IMR-90 (cell line): ENCODE measurements at regions not wholly inside any gene's neighbourhood (a gene's known extent, or its start where the extent isn't known, plus 50 kb on each side); places are given as distances from the start of the nearest gene placed in this dataset.

Experiments
- ATAC-seq: fragments of 200-7000 bp; cut with Tn5 transposase; 2 replicates; pipeline ENCODE4 v1.9.1; 2020; ENCODE audit warnings: low read depth, mild to moderate bottlenecking, moderate library complexity
- BruUV-seq: library from RNA; stranded (reverse); fragments of 400-500 nt; replicated peaks from 2 replicates; lab custom pipeline; 2021; lab: Mats Ljungman, UMichigan
- CTCF ChIA-PET: fragments of 300-600 bp; formaldehyde crosslinking; extraction: SDS; loops from one replicate; lab custom pipeline; 2021; ENCODE audit warnings: antibody characterized with exemption; lab: Yijun Ruan, JAX
- POLR2A ChIA-PET: fragments of 300-600 bp; sonication (Branson Sonifier 250); formaldehyde crosslinking; loops from one replicate; lab custom pipeline; 2022; ENCODE audit warnings: antibody characterized with exemption; ENCODE audit not compliant: unreplicated experiment; lab: Charles Lee
- DNase-seq: peaks from one replicate; pipeline ENCODE4 v3.0.0; 2013
- H2AFZ ChIP-seq: replicated peaks from 2 replicates; pipeline ENCODE3; 2013; ENCODE audit warnings: low read length, mild to moderate bottlenecking; ENCODE audit not compliant: poor library complexity
- H2AK5ac ChIP-seq: 2 replicates; pipeline ENCODE4 v1.6.1; 2013; ENCODE audit warnings: low read depth, low read length, inconsistent platforms
- H2AK9ac ChIP-seq: replicated peaks from 2 replicates; pipeline ENCODE3; 2013; ENCODE audit warnings: mild to moderate bottlenecking, low read depth, low read length, moderate library complexity; ENCODE audit not compliant: poor library complexity
- H2BK120ac ChIP-seq: 2 replicates; pipeline ENCODE4 v1.6.1; 2013; ENCODE audit warnings: low read depth, low read length, inconsistent platforms
- H2BK15ac ChIP-seq: 3 replicates; pipeline ENCODE4 v1.6.1; 2013; ENCODE audit warnings: low read depth, low read length, inconsistent platforms
- H2BK20ac ChIP-seq: 2 replicates; pipeline ENCODE4 v1.6.1; 2013; ENCODE audit warnings: low read depth, mild to moderate bottlenecking, inconsistent platforms, low read length, moderate library complexity
- H2BK5ac ChIP-seq: 2 replicates; pipeline ENCODE4 v1.6.1; 2013; ENCODE audit warnings: mild to moderate bottlenecking, low read depth, low read length, inconsistent platforms; ENCODE audit not compliant: poor library complexity, severe bottlenecking
- H3K14ac ChIP-seq: replicated peaks from 2 replicates; pipeline ENCODE4 v1.6.1; 2013; ENCODE audit warnings: low read depth, low read length, inconsistent platforms
- H3K18ac ChIP-seq: 2 replicates; pipeline ENCODE4 v1.6.1; 2013; ENCODE audit warnings: low read depth, low read length, control low read depth
- H3K23ac ChIP-seq: 2 replicates; pipeline ENCODE4 v1.6.1; 2013; ENCODE audit warnings: low read depth, low read length, inconsistent platforms
- H3K27ac ChIP-seq: 2 replicates; pipeline ENCODE4 v1.5.1; 2013; ENCODE audit warnings: mild to moderate bottlenecking, control low read depth, low read length; ENCODE audit not compliant: insufficient read depth
- H3K27me3 ChIP-seq: 2 replicates; pipeline ENCODE4 v1.6.1; 2013; ENCODE audit warnings: low read length; ENCODE audit not compliant: control insufficient read depth, insufficient read depth
- H3K36me3 ChIP-seq: 2 replicates; pipeline ENCODE4 v1.6.1; 2013; ENCODE audit warnings: low read length, mixed read lengths; ENCODE audit not compliant: control insufficient read depth, insufficient read depth
- H3K4ac ChIP-seq: 2 replicates; pipeline ENCODE4 v1.6.1; 2013; ENCODE audit warnings: low read depth, low read length, inconsistent platforms
- H3K4me1 ChIP-seq: 2 replicates; pipeline ENCODE4 v1.6.1; 2013; ENCODE audit warnings: low read length, mixed read lengths; ENCODE audit not compliant: control insufficient read depth, insufficient read depth
- H3K4me2 ChIP-seq: 2 replicates; pipeline ENCODE4 v1.6.1; 2013; ENCODE audit warnings: low read depth, mild to moderate bottlenecking, control low read depth, low read length, moderate library complexity
- H3K4me3 ChIP-seq: 2 replicates; pipeline ENCODE4 v1.5.1; 2013; ENCODE audit warnings: low read depth, mild to moderate bottlenecking, control low read depth, low read length, moderate library complexity; ENCODE audit not compliant: insufficient read depth
- H3K56ac ChIP-seq: 2 replicates; pipeline ENCODE4 v1.6.1; 2013; ENCODE audit warnings: low read length, inconsistent platforms; ENCODE audit not compliant: insufficient read depth; ENCODE audit errors: extremely low read depth
- H3K79me1 ChIP-seq, 2 experiments: 2 replicates each; pipeline ENCODE4 v1.6.1; 2013; ENCODE audit warnings: low read length in 2 of 2, inconsistent platforms in 1 of 2, low read depth in 1 of 2
- H3K9ac ChIP-seq: 2 replicates; pipeline ENCODE4 v1.6.1; 2013; ENCODE audit warnings: low read depth, low read length, control low read depth
- H3K9me1 ChIP-seq: 2 replicates; pipeline ENCODE4 v1.6.1; 2013; ENCODE audit warnings: low read length, inconsistent platforms; ENCODE audit not compliant: insufficient read depth
- H3K9me3 ChIP-seq: 2 replicates; pipeline ENCODE4 v1.6.1; 2013; ENCODE audit warnings: low read length; ENCODE audit not compliant: control insufficient read depth, insufficient read depth
- H4K20me1 ChIP-seq: 2 replicates; pipeline ENCODE4 v1.6.1; 2013; ENCODE audit warnings: low read length, inconsistent platforms; ENCODE audit not compliant: insufficient read depth
- H4K5ac ChIP-seq: 2 replicates; pipeline ENCODE4 v1.6.1; 2013; ENCODE audit warnings: mild to moderate bottlenecking, low read depth, low read length, control low read depth
- H4K8ac ChIP-seq, 2 experiments: 2 replicates each; pipeline ENCODE4 v1.6.1; 2013; ENCODE audit warnings: low read depth in 2 of 2, low read length in 2 of 2, control low read depth in 1 of 2, inconsistent platforms in 1 of 2
- H4K91ac ChIP-seq: 2 replicates; pipeline ENCODE4 v1.6.1; 2013; ENCODE audit warnings: low read depth, low read length, inconsistent platforms; ENCODE audit not compliant: insufficient read depth
- BHLHE40 ChIP-seq: fragments of 150-350 bp; IDR thresholded peaks from 2 replicates; pipeline ENCODE4 v1.6.1; 2016; ENCODE audit warnings: mild to moderate bottlenecking, low read depth, low read length
- CEBPB ChIP-seq: IDR thresholded peaks from 2 replicates; pipeline ENCODE4 v1.6.1; 2012; ENCODE audit warnings: low read depth, low read length, improper control_type of control experiment
- FOS ChIP-seq: fragments of 150-350 bp; IDR thresholded peaks from 2 replicates; pipeline ENCODE4 v1.6.1; 2016; ENCODE audit warnings: low read depth, low read length
- MAFK ChIP-seq: IDR thresholded peaks from 2 replicates; pipeline ENCODE4 v1.6.1; 2012; ENCODE audit warnings: low read depth, low read length, improper control_type of control experiment
- MAZ ChIP-seq: IDR thresholded peaks from 2 replicates; pipeline ENCODE4 v1.6.1; 2012; ENCODE audit warnings: low read depth, mild to moderate bottlenecking, low read length, improper control_type of control experiment, moderate library complexity, borderline replicate concordance
- MXI1 ChIP-seq: IDR thresholded peaks from 2 replicates; pipeline ENCODE4 v1.6.1; 2012; ENCODE audit warnings: low read depth, mild to moderate bottlenecking, low read length, moderate library complexity, borderline replicate concordance
- NFE2L2 ChIP-seq: fragments of 150-350 bp; IDR thresholded peaks from 2 replicates; pipeline ENCODE4 v1.6.1; 2016; ENCODE audit warnings: low read depth, mild to moderate bottlenecking, low read length
- POLR2A ChIP-seq: IDR thresholded peaks from 2 replicates; pipeline ENCODE4 v1.6.1; 2012; ENCODE audit warnings: mild to moderate bottlenecking, low read depth, low read length
- RAD21 ChIP-seq: IDR thresholded peaks from 2 replicates; pipeline ENCODE4 v1.6.1; 2012; ENCODE audit warnings: low read length, improper control_type of control experiment
- RCOR1 ChIP-seq: IDR thresholded peaks from 2 replicates; pipeline ENCODE4 v1.6.1; 2012; ENCODE audit warnings: mild to moderate bottlenecking, low read length, improper control_type of control experiment; ENCODE audit not compliant: insufficient replicate concordance
- RFX5 ChIP-seq: IDR thresholded peaks from 2 replicates; pipeline ENCODE4 v1.8.0; 2012; ENCODE audit warnings: low read depth, mild to moderate bottlenecking, low read length, moderate library complexity
- SMC3 ChIP-seq: fragments of 150-350 bp; IDR thresholded peaks from 2 replicates; pipeline ENCODE4 v1.6.1; 2016; ENCODE audit warnings: low read depth, mild to moderate bottlenecking, antibody characterized with exemption, low read length, moderate library complexity
- USF2 ChIP-seq: fragments of 150-350 bp; IDR thresholded peaks from 2 replicates; pipeline ENCODE4 v1.6.1; 2017; ENCODE audit warnings: mild to moderate bottlenecking, antibody characterized with exemption, low read length, low read depth
- WGBS, 2 experiments: methylation state at CpG; one replicate each; pipeline versions ENCODE4 v1.1.5 to v1.1.7; 2013; ENCODE audit warnings: missing lambda C conversion rate in 2 of 2; ENCODE audit not compliant: insufficient read length in 1 of 2; ENCODE audit errors: extremely low coverage in 2 of 2; 5-methylcytosine and 5-hydroxymethylcytosine counted together
- dilution Hi-C: fragments of 300-500 bp; cut with HindIII; formaldehyde crosslinking; loops from one replicate; pipeline ENCODE4 v1.14.3; 2018; ENCODE audit warnings: low sequenced_read_pairs; ENCODE audit not compliant: unreplicated experiment
- in situ Hi-C: fragments of 300-500 bp; cut with MboI; formaldehyde crosslinking; loops from 3 replicates; pipeline ENCODE4 v1.14.3; 2019; ENCODE audit warnings: low sequenced_read_pairs, inconsistent platforms, mixed read lengths
- intact Hi-C: fragments of 100-400 bp; cut with micrococcal nuclease; formaldehyde crosslinking; loops from 2 replicates; pipeline ENCODE4 v1.10.0; 2022

GRCh38 chr2:147375073-147375472, 469.8 kb upstream of the ACVR2A start:
- dilution Hi-C loops: no loop called here
- no peaks in the 10 kb centered on the region for H3K9me1 ChIP-seq
- H3K14ac ChIP-seq: no peak overlapping the region
- no TSS peak for BruUV-seq
- no peak overlapping the region for H2BK15ac ChIP-seq
- CTCF ChIA-PET: no interaction called here
- H3K27ac ChIP-seq: no peak overlapping the region
- POLR2A ChIA-PET: no interaction called here
- intact Hi-C loops: no loop called here
- H3K56ac ChIP-seq: no peak overlapping the region
- no peak overlapping the region for H3K4me2 ChIP-seq
- H3K9ac ChIP-seq: no peak overlapping the region
- no peak overlapping the region for H3K4ac ChIP-seq
- no peak for ATAC-seq
- no peaks in the 10 kb centered on the region for H3K27me3 ChIP-seq
- in situ Hi-C loops: no loop called here
- no CpG with 5 or more reads among the region's 1 CpG for WGBS, 2 experiments
- DNase-seq: no peak
- no peak overlapping the region for H4K5ac ChIP-seq
- no peak overlapping the region for H3K23ac ChIP-seq
- no peaks in the 10 kb centered on the region for H4K20me1 ChIP-seq
- no peak overlapping the region for H4K8ac ChIP-seq
- no peak overlapping the region for H2AFZ ChIP-seq
- no peak overlapping the region for H3K18ac ChIP-seq
- H2BK120ac ChIP-seq: no peak overlapping the region
- no peak overlapping the region for H4K91ac ChIP-seq
- no peaks in the 10 kb centered on the region for H3K36me3 ChIP-seq
- H2BK5ac ChIP-seq: no peak overlapping the region
- H2AK5ac ChIP-seq: no peak overlapping the region
- H3K79me1 ChIP-seq: no peaks in the 10 kb centered on the region
- H3K4me3 ChIP-seq: no peak overlapping the region
- H3K9me3 ChIP-seq: no peaks in the 10 kb centered on the region
- no peak overlapping the region for H2BK20ac ChIP-seq
- TF ChIP-seq MXI1 (no peak), RAD21 (no peak), BHLHE40 (no peak), FOS (no peak), SMC3 (no peak), RFX5 (no peak), RCOR1 (no peak), CEBPB (no peak), NFE2L2 (no peak), POLR2A (no peak), MAZ (no peak), MAFK (no peak), USF2 (no peak)
- no peaks in the 10 kb centered on the region for H3K4me1 ChIP-seq
- H2AK9ac ChIP-seq: no peak overlapping the region
